Inflammatory macrophage treated with lipopolysaccharide for 1 hour (primary cell): ENCODE measurements at regions not wholly inside any gene's neighbourhood (a gene's known extent, or its start where the extent isn't known, plus 50 kb on each side); places are given as distances from the start of the nearest gene placed in this dataset.
"Not testable (repeated sequence)": the region's sequence is repeated elsewhere in the genome, so short reads cannot be mapped to it uniquely, and the experiment has no call there.

ENCODE experiments used
- DNase-seq, 2 donors: peaks; one replicate each; pipeline ENCODE4 v3.0.0-alpha.2; 2020 to 2022

GRCh38 chr4:55253948-55254593 lies 92.0 kb upstream of the SRD5A3 start:
- DNase-seq: no peak

DNA sequence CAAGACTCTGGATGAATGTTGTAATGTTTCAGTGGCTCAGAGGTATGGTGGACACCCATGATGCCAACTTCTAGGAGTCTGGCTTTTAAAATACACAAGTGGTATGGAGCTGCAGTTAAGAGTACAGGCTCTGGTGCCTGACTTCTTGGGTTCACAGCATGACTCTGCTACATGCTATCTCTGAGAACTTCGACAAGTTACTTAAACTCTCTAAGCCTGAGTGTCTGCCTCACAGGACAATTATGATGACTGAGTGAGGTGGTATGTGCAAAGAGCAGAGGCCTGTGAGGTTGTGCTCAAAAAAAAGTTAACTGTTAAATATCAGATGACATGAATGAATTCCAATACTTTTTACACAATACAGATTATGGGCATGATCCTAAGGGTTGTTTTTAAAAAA lies 90.9 kb upstream of the SRD5A3 start:
- no peak for DNase-seq

GRCh38 chr4:55256787-55257186 lies 89.3 kb upstream of the SRD5A3 start:
- no peak for DNase-seq

DNA sequence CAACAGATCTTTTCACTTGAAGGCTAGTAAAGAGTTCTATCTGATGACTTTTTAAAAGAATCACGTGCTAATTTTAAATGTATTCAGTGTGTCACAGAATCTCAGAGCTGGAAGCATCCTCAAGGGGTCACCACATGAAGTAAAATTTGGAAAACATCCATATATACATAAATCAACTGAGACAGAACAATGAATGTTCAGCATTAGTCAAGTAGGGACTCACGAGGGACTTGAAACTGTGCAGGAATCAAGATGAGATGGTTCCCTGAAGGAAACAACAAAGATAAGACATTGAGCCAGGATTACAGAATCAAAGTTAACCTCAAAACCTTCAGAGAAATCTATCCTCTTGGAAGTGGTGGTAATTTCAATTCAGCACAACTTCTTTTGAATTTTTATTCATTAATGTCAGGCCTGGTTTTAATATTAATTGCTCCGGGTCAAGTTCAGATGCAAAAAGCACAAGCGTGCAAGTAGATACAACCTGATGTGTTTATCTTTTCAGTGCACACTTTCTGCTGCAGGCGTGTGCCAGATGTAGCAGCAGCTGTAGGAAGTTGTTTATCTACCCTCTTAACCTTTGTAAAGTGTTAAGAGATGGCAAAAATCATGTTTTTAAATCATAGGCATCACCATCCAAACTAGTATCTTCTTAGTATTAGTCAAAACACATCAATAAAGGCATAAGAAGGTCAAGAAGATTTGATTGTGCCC lies 87.7 kb upstream of the SRD5A3 start:
- DNase-seq: no peak

GRCh38 chr4:55259294-55259693 lies 86.7 kb upstream of the SRD5A3 start:
- DNase-seq: no peak

- no peak for DNase-seq
Observed at GRCh38 chr4:55269470-55269869, 76.6 kb upstream of the SRD5A3 start.

DNA sequence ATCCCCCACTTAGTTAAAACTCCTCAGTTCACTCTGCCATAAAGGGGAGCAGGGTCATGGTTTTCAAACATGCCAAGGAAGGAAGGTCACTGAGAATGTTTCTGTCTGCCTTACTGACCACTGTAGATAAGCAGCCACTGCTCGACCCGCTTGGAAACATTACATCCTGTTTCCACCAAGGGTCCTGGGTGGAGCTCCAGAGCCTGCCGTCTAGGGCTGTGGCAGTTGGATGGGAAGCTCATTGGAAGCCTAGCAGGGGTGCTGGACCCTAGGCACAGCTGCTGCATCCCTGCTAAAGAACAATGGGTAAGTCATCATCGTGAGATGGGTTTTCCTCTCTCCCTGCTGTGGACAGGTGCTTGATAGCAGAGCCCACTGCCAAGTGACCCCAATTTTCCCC lies 76.0 kb upstream of the SRD5A3 start:
- no peak for DNase-seq

DNA sequence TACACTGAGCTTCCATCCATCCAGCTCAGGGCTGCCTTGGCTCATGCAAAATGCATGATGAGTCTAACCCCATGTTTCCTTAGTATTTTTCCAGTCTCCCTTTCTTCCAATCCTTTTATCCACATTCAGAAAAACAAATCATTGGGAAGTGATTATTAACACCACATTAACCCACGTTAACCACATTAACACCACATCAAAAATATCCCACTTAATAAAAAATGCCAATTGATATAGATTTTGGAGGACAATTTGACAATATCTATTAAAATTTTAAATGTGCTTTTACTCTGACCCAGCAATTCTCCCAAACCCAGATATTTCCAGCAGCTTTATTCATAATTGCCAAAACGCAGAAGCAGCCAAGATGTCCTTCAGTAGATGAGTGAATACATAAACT lies 75.6 kb upstream of the SRD5A3 start:
- no peak for DNase-seq

GRCh38 chr4:55272102-55272501 lies 73.9 kb upstream of the SRD5A3 start:
- no peak for DNase-seq

DNA sequence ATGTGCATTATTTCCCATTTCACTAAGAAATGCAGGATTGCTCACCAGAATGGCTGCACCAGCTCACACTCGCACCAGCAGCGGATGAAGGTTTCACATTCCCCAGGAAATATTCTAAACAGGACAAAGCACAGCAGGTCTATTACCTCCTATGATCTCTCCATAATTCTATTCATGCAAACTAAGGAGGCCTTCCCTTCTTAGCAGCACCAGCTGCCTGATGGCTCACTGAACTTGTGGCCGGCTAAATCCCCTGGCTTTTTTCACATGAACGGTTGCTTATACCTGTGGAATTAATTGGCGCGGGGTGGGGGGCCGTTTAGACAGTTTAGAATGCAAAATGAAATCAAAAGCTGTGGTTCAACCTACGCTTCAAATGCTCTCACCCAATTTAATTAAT lies 73.5 kb upstream of the SRD5A3 start:
- no peak for DNase-seq

GRCh38 chr4:55277011-55277410 lies 69.0 kb upstream of the SRD5A3 start:
- no peak for DNase-seq

DNA sequence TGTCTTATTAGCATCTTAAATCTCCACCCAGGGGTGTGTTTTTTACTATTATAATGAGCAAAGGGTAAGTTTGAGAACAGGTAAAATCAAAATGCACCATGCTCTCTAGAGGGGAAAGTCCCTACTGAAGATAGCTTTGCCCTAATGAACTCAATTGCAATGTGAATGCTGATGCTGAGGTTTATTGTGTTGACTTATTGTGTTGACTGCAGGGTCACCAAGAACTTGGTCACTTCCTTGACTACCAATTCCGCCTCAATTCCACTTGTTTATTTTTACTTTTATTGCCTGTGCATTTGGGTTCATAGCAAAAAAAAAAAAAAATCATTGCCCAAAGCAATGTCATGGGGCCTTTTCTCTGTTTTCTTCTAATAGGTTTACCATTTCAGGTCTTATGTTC lies 67.7 kb upstream of the SRD5A3 start:
- DNase-seq: no peak

DNA sequence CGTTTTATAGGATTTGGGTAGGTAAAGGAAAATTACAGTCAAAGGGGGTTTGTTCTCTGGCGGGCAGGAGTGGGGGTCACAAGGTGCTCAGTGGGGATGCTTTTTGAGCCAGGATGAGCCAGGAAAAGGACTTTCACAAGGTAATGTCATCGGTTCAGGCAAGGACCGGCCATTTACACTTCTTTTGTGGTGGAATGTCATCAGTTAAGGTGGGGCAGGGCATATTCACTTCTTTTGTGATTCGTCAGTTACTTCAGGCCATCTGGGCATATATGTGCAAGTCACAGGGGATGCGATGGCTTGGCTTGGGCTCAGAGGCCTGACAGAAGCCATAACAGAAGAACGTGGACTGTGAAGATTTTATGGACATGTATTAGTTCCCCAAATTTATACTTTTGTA lies 65.6 kb upstream of the SRD5A3 start:
- not testable (repeated sequence) for DNase-seq

GRCh38 chr4:55281118-55281683 lies 64.8 kb upstream of the SRD5A3 start:
- DNase-seq: not testable (repeated sequence)

DNA sequence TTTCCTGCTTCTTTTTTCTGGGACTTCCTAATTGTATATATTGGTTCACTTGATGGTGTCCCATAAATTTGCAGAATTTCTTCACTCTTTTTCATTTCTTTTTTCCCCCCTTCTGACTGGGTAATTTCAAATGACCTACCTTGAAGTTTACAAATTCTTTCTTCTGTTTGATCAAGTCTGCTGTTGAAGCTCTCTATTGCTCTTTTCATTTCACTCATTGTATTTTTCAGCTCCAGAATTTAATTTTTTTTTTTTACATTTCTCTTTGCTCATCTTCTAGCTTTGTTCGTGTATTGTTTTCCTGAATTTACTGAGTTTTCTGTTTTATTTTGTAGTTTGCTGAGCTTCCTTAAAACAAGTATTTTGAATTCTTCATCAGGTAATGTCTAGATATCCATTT lies 61.7 kb upstream of the SRD5A3 start:
- DNase-seq: no peak

DNA sequence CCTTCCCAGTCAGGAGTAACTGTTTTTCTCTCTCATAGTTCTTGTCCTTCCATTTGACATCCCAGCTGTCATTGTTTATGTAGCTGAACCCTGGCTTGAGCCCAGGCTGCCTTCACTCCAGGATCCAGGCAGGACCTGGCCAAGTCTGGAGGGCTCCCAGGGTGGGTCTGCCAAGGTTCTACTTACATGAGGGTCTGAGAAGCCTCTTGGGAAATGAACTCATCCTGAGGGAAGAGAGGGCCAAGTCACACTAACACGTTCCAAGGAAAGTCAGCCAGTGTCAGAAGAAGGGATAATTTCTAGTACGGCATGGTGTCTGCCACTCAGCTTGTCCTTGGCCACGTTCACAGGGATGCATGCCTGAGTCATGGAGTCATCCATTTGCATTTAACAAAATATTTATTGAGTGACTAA lies 54.8 kb upstream of the SRD5A3 start:
- DNase-seq: no peak

GRCh38 chr4:55296096-55296495 lies 49.9 kb upstream of the SRD5A3 start:
- DNase-seq: no peak
